Neuron (in vitro differentiated cells): ENCODE measurements at regions not wholly inside any gene's neighbourhood (a gene's known extent, or its start where the extent isn't known, plus 50 kb on each side); places are given as distances from the start of the nearest gene placed in this dataset.

Experiments used
- H2AFZ ChIP-seq: one replicate; pipeline ENCODE4 v1.6.1; 2013; ENCODE audit warnings: low read depth, mild to moderate bottlenecking, inconsistent platforms, low read length, moderate library complexity
- H3K27me3 ChIP-seq: one replicate; pipeline ENCODE4 v1.6.1; 2013; ENCODE audit warnings: low read length; ENCODE audit not compliant: insufficient read depth
- H3K36me3 ChIP-seq: one replicate; pipeline ENCODE4 v1.6.1; 2013; ENCODE audit warnings: low read length; ENCODE audit not compliant: insufficient read depth
- H3K4me1 ChIP-seq: one replicate; pipeline ENCODE4 v1.6.1; 2013; ENCODE audit warnings: low read length; ENCODE audit not compliant: insufficient read depth
- H3K4me3 ChIP-seq: 2 replicates; pipeline ENCODE4 v1.5.1; 2013; ENCODE audit warnings: mild to moderate bottlenecking, low read length, moderate library complexity
- H3K9me3 ChIP-seq: one replicate; pipeline ENCODE4 v1.6.1; 2013; ENCODE audit warnings: low read length

DNA sequence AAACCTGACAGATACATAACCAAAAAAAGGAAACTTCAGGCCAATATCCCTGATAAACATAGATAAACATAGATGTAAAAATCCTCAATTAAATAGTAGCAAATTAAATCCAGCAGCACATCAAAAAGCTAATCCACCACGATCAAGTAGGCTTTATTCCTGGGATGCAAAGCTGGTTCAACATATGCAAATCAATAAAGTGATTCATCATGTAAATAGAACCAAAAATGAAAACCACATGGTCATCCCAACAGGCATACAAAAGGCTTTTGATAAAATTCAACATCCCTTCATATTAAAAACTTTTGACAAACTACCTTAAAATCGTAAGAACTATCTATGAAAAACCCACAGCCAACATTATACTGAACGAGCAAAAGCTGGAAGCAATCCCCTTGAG lies 882.2 kb downstream of the NTRK3 start:
- Histone ChIP-seq H3K27me3 (no peaks in the 10 kb centered on the region), H3K4me1 (peaks cover 5% of the 10 kb centered on the region), H2AFZ (no peak overlapping the region), H3K4me3 (no peak overlapping the region), H3K36me3 (no peaks in the 10 kb centered on the region), H3K9me3 (no peaks in the 10 kb centered on the region)

DNA sequence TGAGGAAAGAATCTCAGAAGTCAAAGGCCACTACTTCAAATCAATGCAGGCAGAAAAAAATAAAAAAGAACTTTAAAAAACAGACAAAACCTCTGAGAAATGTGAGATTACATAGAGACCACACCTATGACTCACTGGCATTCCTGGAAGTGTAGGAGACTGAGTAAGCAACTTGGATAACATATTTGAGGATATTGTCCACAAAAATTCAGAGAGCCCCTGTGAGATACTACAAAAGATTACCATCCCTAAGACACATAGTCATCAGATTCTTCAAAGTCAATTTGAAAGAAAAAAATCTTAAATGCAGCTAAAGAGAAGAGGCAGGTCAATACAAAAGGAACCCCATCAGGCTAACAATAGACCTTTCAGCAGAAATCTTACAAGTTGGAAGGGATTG lies 887.3 kb downstream of the NTRK3 start:
- Histone ChIP-seq H3K9me3 (no peaks in the 10 kb centered on the region), H3K27me3 (no peaks in the 10 kb centered on the region), H2AFZ (no peak overlapping the region)

DNA sequence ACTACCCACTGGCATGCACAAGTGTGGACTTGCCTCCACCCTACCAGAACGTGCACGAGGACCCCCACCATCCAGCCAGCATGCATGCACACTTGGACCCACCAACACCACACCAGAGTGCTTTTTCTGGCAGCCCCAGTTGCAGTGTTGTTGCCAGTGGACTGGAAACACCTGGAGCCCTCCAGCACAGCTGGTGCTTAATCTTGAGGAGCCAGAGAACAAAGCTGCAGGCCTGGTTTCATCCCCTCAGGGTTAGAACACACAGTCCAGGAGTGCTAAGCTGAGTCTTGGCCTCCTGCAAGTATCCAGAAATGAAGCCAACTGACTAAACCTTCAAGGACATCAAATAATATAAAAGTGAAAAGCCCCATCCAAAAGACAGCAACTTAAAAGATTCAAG lies 888.0 kb downstream of the NTRK3 start:
- no peak overlapping the region for H2AFZ ChIP-seq
- H3K9me3 ChIP-seq = no peaks in the 10 kb centered on the region
- no peaks in the 10 kb centered on the region for H3K27me3 ChIP-seq
- H3K4me3 ChIP-seq = no peak overlapping the region
- peaks cover 21% of the 10 kb centered on the region for H3K4me1 ChIP-seq
- no peaks in the 10 kb centered on the region for H3K36me3 ChIP-seq

More for the DNA sequence above, 887.3 kb downstream of the NTRK3 start:
- Histone ChIP-seq H3K4me1 (peaks cover 21% of the 10 kb centered on the region), H3K36me3 (no peaks in the 10 kb centered on the region), H3K4me3 (no peak overlapping the region)

DNA sequence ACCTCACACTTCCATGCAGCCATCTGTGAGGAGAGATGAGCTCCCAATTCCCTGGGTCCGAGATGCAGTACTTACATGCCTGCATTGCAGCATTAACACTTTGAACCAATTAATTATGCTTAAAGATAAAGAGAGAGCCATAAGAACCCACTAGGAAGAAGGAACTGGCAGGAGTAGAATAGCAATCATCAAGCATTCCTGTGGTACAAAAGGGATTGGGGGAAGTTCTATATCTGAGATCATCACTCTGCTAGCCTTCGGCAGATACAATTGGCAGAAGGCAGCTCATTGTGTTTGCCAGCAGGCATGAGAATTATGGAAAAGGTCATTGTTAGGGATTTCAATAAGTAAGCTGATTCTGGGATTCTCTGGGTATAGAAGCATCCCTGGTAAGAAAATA lies 891.4 kb downstream of the NTRK3 start:
- Histone ChIP-seq H2AFZ (peak overlapping the region; percentile 57), H3K36me3 (no peaks in the 10 kb centered on the region), H3K4me3 (no peak overlapping the region), H3K4me1 (peaks cover 21% of the 10 kb centered on the region), H3K9me3 (no peaks in the 10 kb centered on the region), H3K27me3 (no peaks in the 10 kb centered on the region)

DNA sequence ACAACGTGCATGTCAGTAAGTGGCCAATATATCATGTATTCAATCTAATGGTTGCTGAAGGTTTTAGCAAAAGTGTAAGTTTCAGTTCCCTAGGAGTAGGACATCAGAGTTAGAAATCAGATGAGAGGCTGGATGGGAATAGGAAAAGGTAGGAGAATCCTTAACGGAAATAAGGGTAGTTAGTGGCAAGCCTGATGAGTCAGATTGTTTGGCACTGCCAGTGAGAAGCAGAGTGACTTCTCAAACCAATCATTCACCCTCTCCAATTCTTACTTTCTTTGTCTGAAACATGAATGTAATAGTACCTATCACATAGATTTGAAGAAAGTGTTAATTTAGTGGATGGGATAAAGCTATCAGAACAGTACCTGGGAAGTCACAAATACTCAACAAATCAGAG lies 894.0 kb downstream of the NTRK3 start:
- H2AFZ ChIP-seq = no peak overlapping the region
- peaks cover 8% of the 10 kb centered on the region for H3K4me1 ChIP-seq
- no peaks in the 10 kb centered on the region for H3K9me3 ChIP-seq
- H3K27me3 ChIP-seq = no peaks in the 10 kb centered on the region
- H3K36me3 ChIP-seq = no peaks in the 10 kb centered on the region
- no peak overlapping the region for H3K4me3 ChIP-seq

DNA sequence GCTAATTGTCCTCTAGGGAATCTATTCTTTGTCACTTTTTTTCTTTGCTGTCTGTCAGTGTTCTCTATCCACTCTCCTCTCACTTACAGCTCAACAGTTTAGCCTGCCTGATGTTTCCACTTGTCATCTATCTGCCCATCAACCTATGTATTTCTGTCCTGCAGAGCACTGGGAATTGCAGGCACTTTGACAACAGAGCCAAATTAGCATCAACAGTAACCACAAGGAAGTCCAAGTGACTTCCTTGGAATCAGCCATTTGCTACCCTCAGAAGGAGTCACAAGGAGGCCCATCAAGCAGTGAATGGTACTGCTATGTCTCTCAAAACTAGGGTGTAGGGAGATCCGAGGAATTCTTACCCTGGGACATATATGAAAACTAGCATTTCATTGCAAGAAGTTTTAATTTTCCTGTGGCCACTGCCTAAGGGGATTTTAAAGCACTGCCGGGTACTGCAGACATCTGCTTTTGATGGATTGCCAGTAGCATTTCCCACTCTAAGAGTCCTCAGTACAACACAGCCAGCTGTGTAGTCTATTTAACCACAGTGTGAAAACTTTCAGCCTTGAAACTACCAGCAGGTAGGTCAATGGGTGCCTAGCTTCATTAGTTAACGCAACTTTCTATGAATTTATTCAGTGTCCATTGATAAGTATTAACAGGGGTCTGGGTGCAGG lies 898.8 kb downstream of the NTRK3 start:
- H3K36me3 ChIP-seq = no peaks in the 10 kb centered on the region
- H3K9me3 ChIP-seq = no peaks in the 10 kb centered on the region
- H3K27me3 ChIP-seq = no peaks in the 10 kb centered on the region
- H3K4me1 ChIP-seq = no peaks in the 10 kb centered on the region
- no peak overlapping the region for H2AFZ ChIP-seq
- no peak overlapping the region for H3K4me3 ChIP-seq

DNA sequence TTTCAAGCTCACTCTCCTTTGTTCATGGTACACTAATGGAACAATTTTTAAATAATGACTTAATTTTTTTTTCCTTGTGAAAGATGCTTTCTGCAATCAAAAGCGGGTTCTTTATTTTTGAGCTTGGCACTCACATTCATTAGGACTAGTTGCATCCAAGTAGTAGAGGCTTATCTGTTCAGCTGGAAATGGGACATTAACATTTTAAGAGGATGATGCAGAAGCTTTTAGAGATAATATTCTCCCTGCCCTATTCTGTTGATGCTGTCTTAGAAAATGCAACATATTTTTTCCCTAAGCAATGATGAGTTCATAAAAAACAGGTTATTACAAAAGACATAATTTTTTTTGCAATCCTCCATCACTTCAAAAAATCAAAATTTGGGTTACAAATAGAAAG lies 900.6 kb downstream of the NTRK3 start:
- no peak overlapping the region for H3K4me3 ChIP-seq
- no peak overlapping the region for H2AFZ ChIP-seq
- no peaks in the 10 kb centered on the region for H3K9me3 ChIP-seq
- H3K4me1 ChIP-seq = no peaks in the 10 kb centered on the region
- H3K27me3 ChIP-seq = no peaks in the 10 kb centered on the region
- H3K36me3 ChIP-seq = no peaks in the 10 kb centered on the region

DNA sequence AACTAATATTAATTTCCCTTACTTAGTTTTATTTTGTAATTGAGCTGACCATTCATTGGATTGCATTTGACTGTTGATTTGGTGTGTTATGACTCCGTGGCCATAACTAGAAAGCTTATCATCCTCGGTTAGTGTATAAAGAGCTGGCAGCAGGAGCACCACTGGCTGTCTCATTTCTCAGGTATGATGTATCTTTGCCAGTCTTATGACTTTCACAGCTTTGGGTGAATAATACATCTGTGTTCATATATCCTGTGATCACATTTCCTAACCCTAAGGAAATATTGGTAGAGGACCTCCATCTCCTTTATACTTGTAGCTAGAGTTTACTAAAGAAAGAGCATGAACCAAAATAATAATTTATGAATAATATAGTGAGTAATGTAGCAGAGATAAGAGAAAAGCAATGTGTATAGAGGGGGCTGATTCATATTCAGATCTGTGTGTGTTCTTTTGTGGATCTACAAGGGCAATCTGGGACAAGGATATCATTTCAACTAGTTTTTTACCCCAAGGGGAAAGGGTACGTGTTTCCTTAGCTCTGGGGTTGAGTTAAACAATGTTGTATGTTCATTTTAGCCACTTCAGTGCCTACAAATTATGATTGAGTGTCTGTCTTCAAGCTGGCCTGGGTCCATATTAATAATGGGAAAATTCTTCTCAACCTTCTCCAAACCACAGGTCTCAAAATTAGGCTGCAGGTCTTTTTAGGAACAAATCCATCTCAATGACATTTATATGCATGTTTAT lies 901.7 kb downstream of the NTRK3 start:
- H3K4me3 ChIP-seq = no peak overlapping the region
- H2AFZ ChIP-seq = no peak overlapping the region
- no peaks in the 10 kb centered on the region for H3K4me1 ChIP-seq
- no peaks in the 10 kb centered on the region for H3K27me3 ChIP-seq
- no peaks in the 10 kb centered on the region for H3K36me3 ChIP-seq
- H3K9me3 ChIP-seq = no peaks in the 10 kb centered on the region

DNA sequence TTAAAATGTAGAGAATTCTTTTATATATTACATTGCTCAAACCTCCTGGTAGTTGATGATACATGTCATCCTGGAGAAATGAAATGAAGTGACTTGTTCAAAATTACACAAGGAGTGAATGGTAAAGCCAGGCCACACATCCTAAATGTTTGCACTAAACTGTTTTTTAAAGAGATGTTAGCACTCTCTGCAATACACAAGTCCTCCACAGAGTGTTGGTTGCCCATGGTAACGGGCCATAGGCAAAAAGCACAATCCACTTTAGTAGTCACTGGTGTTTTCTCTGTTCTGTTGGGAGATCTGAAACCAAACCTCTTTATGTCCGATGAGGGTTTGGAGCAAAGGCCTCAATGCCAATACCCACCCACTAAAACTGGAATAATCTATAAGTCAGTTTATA lies 907.4 kb downstream of the NTRK3 start:
- Histone ChIP-seq H3K4me3 (no peak overlapping the region), H3K36me3 (no peaks in the 10 kb centered on the region), H3K27me3 (no peaks in the 10 kb centered on the region), H3K4me1 (no peaks in the 10 kb centered on the region), H3K9me3 (no peaks in the 10 kb centered on the region), H2AFZ (no peak overlapping the region)

DNA sequence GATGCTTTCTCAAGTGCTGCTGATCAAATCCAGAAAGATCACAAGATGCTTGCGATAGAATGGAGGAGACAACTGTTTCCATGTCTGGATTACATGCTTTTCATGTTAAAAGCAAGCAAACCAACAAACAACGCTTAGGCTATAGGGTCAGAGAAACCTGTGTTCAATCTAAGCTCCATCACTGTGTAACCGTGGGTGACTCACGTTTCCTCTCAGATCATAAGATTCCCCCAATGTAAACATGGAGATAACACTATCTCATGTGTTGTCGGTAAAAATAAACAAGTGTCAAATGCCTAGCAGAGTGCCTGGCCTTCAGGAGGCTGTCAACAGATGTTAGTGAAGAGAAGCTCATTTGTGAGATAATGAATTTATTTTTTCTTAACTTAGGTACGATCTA lies 907.8 kb downstream of the NTRK3 start:
- Histone ChIP-seq H3K9me3 (no peaks in the 10 kb centered on the region), H3K36me3 (no peaks in the 10 kb centered on the region), H3K4me3 (no peak overlapping the region), H3K4me1 (no peaks in the 10 kb centered on the region), H2AFZ (no peak overlapping the region), H3K27me3 (no peaks in the 10 kb centered on the region)

DNA sequence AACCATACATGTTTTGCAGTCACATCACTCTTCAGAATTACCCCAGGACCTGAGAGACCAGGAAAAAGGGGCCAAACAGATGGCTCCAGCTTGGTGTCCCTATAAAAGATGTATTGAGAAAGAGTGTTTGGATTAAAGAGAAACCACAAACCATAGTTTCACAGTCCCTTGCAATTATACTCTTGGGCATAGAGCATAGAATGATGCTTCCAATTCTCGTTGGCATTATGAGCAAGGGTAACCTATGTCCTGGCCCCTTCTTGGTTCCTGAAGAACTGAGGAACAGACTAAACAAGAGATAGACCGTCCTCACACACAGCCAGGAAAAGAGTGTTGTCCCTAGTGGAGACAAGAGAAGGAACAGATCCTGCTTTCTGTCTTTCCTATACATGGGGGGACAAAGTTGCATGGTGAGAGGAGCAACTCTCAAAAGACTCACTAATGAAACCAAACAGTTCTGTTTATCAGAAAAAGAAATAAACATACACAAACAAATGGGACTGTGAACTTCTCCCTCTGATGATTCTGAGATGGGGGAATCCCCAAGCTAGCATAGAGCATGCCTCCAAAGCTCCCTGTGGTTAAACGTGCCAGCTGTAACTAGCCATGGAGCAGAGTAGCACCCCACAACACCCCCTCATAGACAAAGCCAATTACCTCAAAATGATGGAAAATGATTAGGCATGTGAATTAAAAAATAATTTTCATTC lies 908.6 kb downstream of the NTRK3 start:
- Histone ChIP-seq H3K9me3 (no peaks in the 10 kb centered on the region), H3K4me1 (no peaks in the 10 kb centered on the region), H2AFZ (no peak overlapping the region), H3K27me3 (no peaks in the 10 kb centered on the region), H3K4me3 (no peak overlapping the region), H3K36me3 (no peaks in the 10 kb centered on the region)

DNA sequence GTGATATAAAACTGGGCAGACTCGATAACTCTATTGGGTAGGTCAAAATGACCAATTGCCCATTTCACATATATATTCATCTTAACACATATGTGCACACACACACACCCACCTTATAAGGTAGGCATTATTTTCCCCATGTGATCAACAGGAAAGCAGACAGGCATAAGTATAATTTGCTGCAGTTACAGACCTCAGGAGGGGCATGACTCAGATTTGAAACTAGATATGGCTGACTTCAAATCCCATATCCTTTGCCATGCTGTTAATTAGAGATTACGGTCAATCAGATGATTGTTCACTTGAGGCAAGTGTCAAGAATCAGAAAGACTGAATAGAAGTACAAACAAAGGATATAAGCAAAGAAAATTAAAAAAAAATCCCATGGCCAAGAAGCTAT lies 910.6 kb downstream of the NTRK3 start:
- Histone ChIP-seq H3K4me1 (no peaks in the 10 kb centered on the region), H3K4me3 (no peak overlapping the region), H2AFZ (no peak overlapping the region), H3K36me3 (no peaks in the 10 kb centered on the region), H3K27me3 (no peaks in the 10 kb centered on the region), H3K9me3 (no peaks in the 10 kb centered on the region)

DNA sequence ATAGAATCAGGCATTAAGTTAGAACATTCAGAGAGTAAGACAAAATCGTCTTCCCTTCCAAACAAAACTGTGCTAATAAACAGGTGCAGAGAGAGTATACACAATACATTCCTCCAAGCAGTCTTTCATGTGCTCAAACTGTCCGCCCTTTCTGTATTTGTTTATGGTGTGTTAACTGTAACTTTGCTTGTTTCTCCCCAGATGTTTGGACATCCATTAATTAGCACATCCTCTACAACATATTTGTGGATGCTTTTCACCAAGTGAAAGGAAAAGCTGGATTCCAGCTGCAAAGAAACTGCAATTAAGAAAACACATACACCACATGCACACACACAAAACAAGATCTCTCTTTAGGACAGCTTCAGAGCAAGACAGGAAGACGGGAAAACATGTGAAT lies 912.6 kb downstream of the NTRK3 start:
- H3K27me3 ChIP-seq = no peaks in the 10 kb centered on the region
- no peak overlapping the region for H2AFZ ChIP-seq
- no peak overlapping the region for H3K4me3 ChIP-seq
- no peaks in the 10 kb centered on the region for H3K4me1 ChIP-seq
- H3K9me3 ChIP-seq = no peaks in the 10 kb centered on the region
- no peaks in the 10 kb centered on the region for H3K36me3 ChIP-seq
